NB4 (cell line): ENCODE measurements at regions not wholly inside any gene's neighbourhood (a gene's known extent, or its start where the extent isn't known, plus 50 kb on each side); places are given as distances from the start of the nearest gene placed in this dataset.

Experiments used
- CTCF ChIP-seq: IDR thresholded peaks from one replicate; pipeline ENCODE4 v1.5.1; 2012; ENCODE audit warnings: low read depth, low read length
- MYC ChIP-seq: IDR thresholded peaks from 2 replicates; pipeline ENCODE4 v1.6.1; 2011; ENCODE audit warnings: low read depth, low read length
- POLR2A ChIP-seq: IDR thresholded peaks from 2 replicates; pipeline ENCODE4 v1.6.1; 2011; ENCODE audit warnings: mild to moderate bottlenecking; ENCODE audit not compliant: insufficient read length; ENCODE audit errors: extremely low read depth

- TF ChIP-seq CTCF (no peak), POLR2A (no peak), MYC (no peak)
Measured at GRCh38 chr5:102638912-102639652, 116.0 kb upstream of the PAM start.
